IPS-20b (cell line): ENCODE measurements at regions not wholly inside any gene's neighbourhood (a gene's known extent, or its start where the extent isn't known, plus 50 kb on each side); places are given as distances from the start of the nearest gene placed in this dataset.
A peak's percentile ranks its signal among the peaks of the same experiment; 100 is the strongest.

Experiments used
- H3K27ac ChIP-seq: one replicate; pipeline ENCODE4 v1.5.1; 2013; ENCODE audit warnings: low read length
- H3K27me3 ChIP-seq: 2 replicates; pipeline ENCODE4 v1.6.1; 2013; ENCODE audit warnings: mild to moderate bottlenecking, low read length, inconsistent platforms; ENCODE audit not compliant: insufficient read depth
- H3K36me3 ChIP-seq: 2 replicates; pipeline ENCODE4 v1.6.1; 2013; ENCODE audit warnings: low read depth, mild to moderate bottlenecking, inconsistent platforms, low read length, moderate library complexity; ENCODE audit not compliant: insufficient read depth
- H3K4me1 ChIP-seq: 2 replicates; pipeline ENCODE4 v1.6.1; 2013; ENCODE audit warnings: mild to moderate bottlenecking, control low read depth, inconsistent platforms, low read length, moderate library complexity; ENCODE audit not compliant: insufficient read depth
- H3K4me3 ChIP-seq: 2 replicates; pipeline ENCODE4 v1.5.1; 2013; ENCODE audit warnings: mild to moderate bottlenecking, low read length, inconsistent platforms
- H3K9ac ChIP-seq: 2 replicates; pipeline ENCODE4 v1.6.1; 2013; ENCODE audit warnings: low read depth, mild to moderate bottlenecking, inconsistent platforms, low read length, moderate library complexity
- H3K9me3 ChIP-seq: 2 replicates; pipeline ENCODE4 v1.6.1; 2013; ENCODE audit warnings: mild to moderate bottlenecking, low read depth, low read length, inconsistent platforms; ENCODE audit not compliant: insufficient read depth

DNA sequence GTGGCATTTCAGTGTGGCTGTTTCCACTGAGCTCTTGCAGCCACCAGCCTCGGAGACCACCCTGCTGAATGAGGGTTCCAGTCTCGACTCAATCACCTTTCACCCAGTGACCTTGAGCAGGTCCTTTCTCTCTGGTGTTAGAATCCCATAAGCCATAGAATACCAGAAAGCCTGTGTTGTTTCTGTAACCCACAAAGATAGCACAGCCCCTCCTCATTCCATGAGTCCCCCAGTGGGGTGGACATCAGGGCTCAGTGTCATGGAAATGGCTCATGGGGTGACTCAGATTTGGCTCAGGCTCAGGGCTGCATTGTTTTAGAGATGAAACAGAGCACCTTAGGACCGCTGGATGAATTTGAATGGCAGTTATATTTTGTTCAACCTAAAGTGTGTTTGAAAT, 171.5 kb downstream of the PTPN11 start:
- no peaks in the 10 kb centered on the region for H3K9me3 ChIP-seq
- H3K9ac ChIP-seq = no peak overlapping the region
- peaks cover 95% of the 10 kb centered on the region for H3K27me3 ChIP-seq
- 0 out of 2 replicates have a peak, but pooled peaks cover 3% of the 10 kb centered on the region for H3K4me1 ChIP-seq
- no peak overlapping the region for H3K27ac ChIP-seq
- no peaks in the 10 kb centered on the region for H3K36me3 ChIP-seq
- no peak overlapping the region for H3K4me3 ChIP-seq

- Histone ChIP-seq H3K9me3 (no peaks in the 10 kb centered on the region), H3K27ac (no peak overlapping the region), H3K9ac (no peak overlapping the region), H3K4me3 (no peak overlapping the region), H3K4me1 (0 out of 2 replicates have a peak, but pooled peaks cover 3% of the 10 kb centered on the region), H3K36me3 (no peaks in the 10 kb centered on the region), H3K27me3 (peaks cover 83% of the 10 kb centered on the region)
These were observed 172.7 kb downstream of the PTPN11 start for GRCh38 chr12:112591488-112591887.

GRCh38 chr12:112595410-112595809, 176.7 kb downstream of the PTPN11 start:
- no peaks in the 10 kb centered on the region for H3K9me3 ChIP-seq
- H3K4me1 ChIP-seq = no peaks in the 10 kb centered on the region
- no peak overlapping the region for H3K4me3 ChIP-seq
- no peaks in the 10 kb centered on the region for H3K36me3 ChIP-seq
- H3K27me3 ChIP-seq = peaks cover 72% of the 10 kb centered on the region
- no peak overlapping the region for H3K27ac ChIP-seq
- no peak overlapping the region for H3K9ac ChIP-seq

GRCh38 chr12:112597986-112598385, 179.2 kb downstream of the PTPN11 start:
- no peaks in the 10 kb centered on the region for H3K36me3 ChIP-seq
- no peaks in the 10 kb centered on the region for H3K9me3 ChIP-seq
- H3K9ac ChIP-seq = no peak overlapping the region
- peaks cover 47% of the 10 kb centered on the region for H3K27me3 ChIP-seq
- H3K27ac ChIP-seq = no peak overlapping the region
- peaks cover 9% of the 10 kb centered on the region for H3K4me1 ChIP-seq
- no peak overlapping the region for H3K4me3 ChIP-seq

DNA sequence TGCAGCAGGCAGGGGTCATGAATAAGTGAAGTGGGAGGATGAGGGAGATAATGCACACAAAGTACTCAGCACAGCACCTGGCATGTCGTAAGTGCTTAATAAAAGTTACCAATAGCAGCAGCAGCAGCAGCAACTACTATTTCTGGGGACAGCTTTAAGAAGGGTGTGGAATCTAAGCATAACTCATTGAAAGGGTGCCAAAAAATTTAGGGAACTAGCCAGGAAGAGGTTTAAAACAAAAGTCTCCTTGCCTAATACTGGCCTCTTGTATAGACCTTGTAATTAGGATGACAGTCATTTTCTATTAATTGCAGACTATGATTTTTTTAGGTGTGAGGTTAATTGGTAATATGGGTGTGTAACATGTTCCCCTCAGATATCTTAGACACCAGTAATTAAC, 179.9 kb downstream of the PTPN11 start:
- Histone ChIP-seq H3K27ac (no peak overlapping the region), H3K4me3 (no peak overlapping the region), H3K27me3 (peaks cover 41% of the 10 kb centered on the region), H3K36me3 (no peaks in the 10 kb centered on the region), H3K4me1 (peaks cover 12% of the 10 kb centered on the region), H3K9ac (no peak overlapping the region), H3K9me3 (no peaks in the 10 kb centered on the region)

DNA sequence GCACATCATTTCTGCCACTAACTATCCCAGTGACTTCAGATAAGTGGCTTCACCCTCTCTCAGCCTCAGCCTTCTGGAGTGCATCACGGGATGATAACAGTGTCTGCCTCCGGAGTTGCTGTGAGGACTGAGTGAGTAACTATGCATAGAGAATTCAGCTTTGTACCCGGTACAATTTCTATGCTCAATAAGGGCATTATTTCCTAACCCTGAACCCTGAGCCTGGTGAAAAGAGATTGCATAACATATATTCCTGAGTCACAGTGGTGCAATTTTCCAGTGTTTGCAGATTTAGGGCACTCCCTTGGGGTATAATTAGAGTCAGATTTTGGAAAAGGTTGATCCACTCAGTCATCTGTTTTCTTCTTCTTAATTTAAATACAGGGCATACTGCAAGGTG, 181.1 kb downstream of the PTPN11 start:
- Histone ChIP-seq H3K27ac (no peak overlapping the region), H3K4me3 (no peak overlapping the region), H3K27me3 (peaks cover 29% of the 10 kb centered on the region), H3K9ac (no peak overlapping the region), H3K9me3 (no peaks in the 10 kb centered on the region), H3K4me1 (peaks cover 12% of the 10 kb centered on the region), H3K36me3 (no peaks in the 10 kb centered on the region)

DNA sequence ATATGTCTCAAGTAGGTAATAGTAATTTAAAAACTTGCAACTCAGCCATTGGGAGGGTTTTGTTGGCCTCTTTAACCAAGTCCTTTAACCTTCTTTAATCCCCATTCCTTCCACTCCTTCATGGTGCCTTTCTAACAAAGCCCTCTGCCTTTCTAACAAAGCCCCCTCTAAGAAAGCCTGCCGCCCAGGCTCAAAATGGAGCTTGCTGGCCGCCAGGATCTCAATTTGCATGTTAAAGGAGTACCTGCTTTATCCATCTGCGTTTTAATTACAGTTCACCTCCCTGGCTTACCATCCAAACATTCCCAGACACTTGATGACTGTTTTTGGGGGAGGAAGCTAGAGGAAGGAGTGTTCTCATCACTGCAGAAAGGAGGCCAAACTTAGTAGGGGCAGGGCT, 183.4 kb downstream of the PTPN11 start:
- peak overlapping the region; percentile 43; the same call in 1 of the 2 replicates for H3K9ac ChIP-seq

DNA sequence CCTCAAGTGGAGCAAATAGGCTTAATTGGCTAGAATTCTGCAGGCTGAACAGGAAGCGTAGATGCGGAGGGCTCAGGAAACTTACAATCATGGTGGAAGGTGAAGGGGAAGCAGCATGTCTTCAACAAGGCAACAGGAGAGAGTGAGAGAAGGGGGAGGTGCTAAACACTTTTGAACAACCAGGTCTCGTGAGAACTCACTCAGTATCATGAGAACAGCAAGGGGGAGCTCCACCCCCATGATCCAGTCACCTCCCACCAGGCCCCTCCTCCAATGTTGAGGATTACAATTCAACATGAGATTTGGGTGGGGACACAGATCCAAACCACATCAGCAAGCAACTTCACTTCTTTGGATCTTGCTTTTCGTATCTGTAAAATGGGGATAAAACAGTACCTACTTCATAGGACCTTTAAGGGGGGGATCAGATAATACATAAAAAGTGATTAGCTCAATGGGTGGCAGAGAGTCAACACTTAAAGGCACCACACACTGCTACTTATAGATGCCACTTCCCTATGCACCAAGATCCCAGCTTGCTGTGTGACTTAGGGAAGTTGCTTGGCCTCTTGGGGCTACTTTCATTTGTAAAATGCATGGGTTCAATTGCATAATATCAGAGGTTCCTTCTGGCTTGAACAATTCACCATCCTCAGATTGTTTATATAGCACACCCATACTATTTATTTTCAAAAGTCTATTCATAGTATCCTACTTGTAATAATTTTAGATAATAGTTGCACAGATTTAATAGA, 184.8 kb upstream of the RPH3A start:
- H3K9ac ChIP-seq = no peak overlapping the region
- H3K4me1 ChIP-seq = peaks cover 9% of the 10 kb centered on the region
- H3K27ac ChIP-seq = no peak overlapping the region
- no peaks in the 10 kb centered on the region for H3K9me3 ChIP-seq
- H3K36me3 ChIP-seq = no peaks in the 10 kb centered on the region
- no peaks in the 10 kb centered on the region; the same call in 1 of the 2 replicates for H3K27me3 ChIP-seq
- no peak overlapping the region for H3K4me3 ChIP-seq

More for the DNA sequence above, 183.4 kb downstream of the PTPN11 start:
- peaks cover 12% of the 10 kb centered on the region for H3K4me1 ChIP-seq
- no peak overlapping the region for H3K4me3 ChIP-seq
- H3K36me3 ChIP-seq = no peaks in the 10 kb centered on the region
- H3K27ac ChIP-seq = no peak overlapping the region
- no peaks in the 10 kb centered on the region for H3K9me3 ChIP-seq
- peaks cover 25% of the 10 kb centered on the region for H3K27me3 ChIP-seq

DNA sequence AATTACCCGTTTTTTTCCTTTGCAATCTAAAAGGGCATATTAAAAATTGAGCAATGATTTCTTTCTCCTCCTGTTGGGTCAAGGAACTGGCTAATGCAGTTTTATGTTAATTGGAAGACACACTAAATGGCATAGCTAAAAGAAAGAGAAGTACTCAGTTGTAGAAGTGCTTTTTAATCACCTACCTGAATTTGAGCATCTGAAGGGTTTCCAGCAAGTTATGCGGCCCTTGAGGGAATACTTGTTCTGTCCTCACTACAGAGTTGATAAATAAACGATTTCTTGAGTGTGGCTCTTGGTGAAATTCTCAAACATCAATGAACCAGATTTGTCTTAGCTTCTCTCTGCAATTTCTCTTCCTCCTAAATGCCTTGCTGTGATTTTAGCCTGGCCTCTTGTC, 184.1 kb upstream of the RPH3A start:
- H3K4me3 ChIP-seq = no peak overlapping the region

DNA sequence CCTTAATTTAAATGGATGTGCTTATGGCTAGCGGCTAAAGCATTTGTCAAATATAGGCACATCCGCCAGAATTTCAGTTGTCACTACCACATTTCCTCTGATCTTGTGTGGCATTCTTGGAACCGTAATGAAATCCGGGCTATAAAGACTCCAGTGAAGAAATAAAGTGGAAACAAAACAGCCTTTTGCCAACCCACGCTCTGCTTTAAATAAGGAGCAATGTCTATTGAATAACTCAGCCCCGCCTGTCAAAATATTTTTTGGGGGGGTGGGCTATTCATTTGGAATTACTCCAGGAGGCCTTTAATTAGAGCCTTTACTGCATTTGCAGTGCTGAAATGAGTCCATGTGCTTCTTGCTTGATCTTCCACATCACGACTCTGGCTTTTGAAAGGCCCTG, 179.6 kb upstream of the RPH3A start:
- Histone ChIP-seq H3K27me3 (no peaks in the 10 kb centered on the region), H3K27ac (no peak overlapping the region), H3K4me3 (no peak overlapping the region), H3K9ac (no peak overlapping the region), H3K4me1 (peaks cover 4% of the 10 kb centered on the region; the same call in 1 of the 2 replicates), H3K36me3 (no peaks in the 10 kb centered on the region), H3K9me3 (no peaks in the 10 kb centered on the region)

More for the DNA sequence above, 184.1 kb upstream of the RPH3A start:
- Histone ChIP-seq H3K9me3 (no peaks in the 10 kb centered on the region), H3K36me3 (no peaks in the 10 kb centered on the region), H3K27ac (no peak overlapping the region), H3K27me3 (no peaks in the 10 kb centered on the region; the same call in 1 of the 2 replicates), H3K4me1 (peaks cover 8% of the 10 kb centered on the region), H3K9ac (no peak overlapping the region)

DNA sequence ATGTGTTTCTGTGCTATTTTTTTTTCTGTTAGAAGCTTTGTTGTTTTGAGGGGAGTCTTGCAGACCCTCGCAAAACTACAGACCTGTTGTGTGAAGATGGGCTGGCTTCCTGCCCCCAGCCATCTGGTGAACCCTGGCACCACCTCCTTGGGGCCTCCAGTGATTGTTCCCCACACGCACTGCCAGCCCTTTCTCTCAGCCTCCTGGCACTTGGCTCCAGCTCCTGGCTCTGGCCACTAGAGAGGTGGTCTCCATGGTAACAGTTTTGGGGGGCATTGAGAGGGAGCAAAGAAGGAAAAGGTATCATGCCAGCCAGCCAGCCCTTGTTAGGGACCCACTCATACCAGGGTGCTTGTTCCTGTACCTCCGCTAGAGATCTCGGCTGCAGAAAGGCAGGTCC, 176.4 kb upstream of the RPH3A start:
- Histone ChIP-seq H3K36me3 (no peaks in the 10 kb centered on the region), H3K9ac (no peak overlapping the region), H3K27ac (no peak overlapping the region), H3K4me3 (no peak overlapping the region), H3K4me1 (peaks cover 18% of the 10 kb centered on the region), H3K27me3 (no peaks in the 10 kb centered on the region), H3K9me3 (no peaks in the 10 kb centered on the region)

DNA sequence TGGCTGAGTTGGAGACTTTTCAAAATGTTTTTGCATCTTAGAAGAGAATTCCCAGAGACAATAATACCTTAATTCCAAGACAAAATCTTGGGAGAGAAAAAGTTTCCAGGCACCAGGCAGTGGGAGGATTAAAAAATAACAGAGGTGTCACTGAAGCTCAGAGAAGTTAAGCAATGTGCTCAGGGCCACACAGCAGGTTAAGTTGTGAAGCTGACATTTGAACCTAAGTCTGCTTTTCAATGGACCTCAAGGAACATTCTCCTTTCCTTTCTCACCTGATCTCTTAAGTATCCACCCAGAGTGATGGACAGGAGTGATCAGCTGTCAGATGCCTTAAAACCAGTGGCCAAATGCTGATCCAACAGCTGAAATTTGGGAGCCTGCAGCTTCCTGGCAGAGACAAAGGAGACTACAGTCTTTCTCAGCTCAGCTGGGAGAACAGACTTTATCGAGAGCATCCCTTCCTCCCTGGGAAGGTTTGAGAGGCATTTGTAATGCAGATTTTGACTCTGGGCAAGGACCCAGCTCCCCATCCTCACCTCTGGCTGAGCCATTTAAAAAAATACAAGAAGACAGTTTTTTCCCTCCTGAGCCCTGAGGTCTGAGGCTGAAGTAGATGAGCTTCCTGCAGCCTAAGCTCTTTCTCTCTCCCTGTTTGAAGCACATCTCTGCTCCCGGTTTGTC, 174.9 kb upstream of the RPH3A start:
- peak overlapping the region; percentile 4 for H3K27ac ChIP-seq
- no peaks in the 10 kb centered on the region for H3K36me3 ChIP-seq
- peak overlapping the region; percentile 56 for H3K4me3 ChIP-seq
- H3K9me3 ChIP-seq = no peaks in the 10 kb centered on the region
- H3K9ac ChIP-seq = peak overlapping the region; percentile 49; the same call in 1 of the 2 replicates
- peaks cover 18% of the 10 kb centered on the region for H3K4me1 ChIP-seq
- no peaks in the 10 kb centered on the region for H3K27me3 ChIP-seq
